NCI-H2171 (cell line): ENCODE measurements at regions not wholly inside any gene's neighbourhood (a gene's known extent, or its start where the extent isn't known, plus 50 kb on each side); places are given as distances from the start of the nearest gene placed in this dataset.

Experiments used
- DNase-seq: peaks from one replicate; lab custom pipeline; 2025; lab: John Stamatoyannopoulos, UW

DNA sequence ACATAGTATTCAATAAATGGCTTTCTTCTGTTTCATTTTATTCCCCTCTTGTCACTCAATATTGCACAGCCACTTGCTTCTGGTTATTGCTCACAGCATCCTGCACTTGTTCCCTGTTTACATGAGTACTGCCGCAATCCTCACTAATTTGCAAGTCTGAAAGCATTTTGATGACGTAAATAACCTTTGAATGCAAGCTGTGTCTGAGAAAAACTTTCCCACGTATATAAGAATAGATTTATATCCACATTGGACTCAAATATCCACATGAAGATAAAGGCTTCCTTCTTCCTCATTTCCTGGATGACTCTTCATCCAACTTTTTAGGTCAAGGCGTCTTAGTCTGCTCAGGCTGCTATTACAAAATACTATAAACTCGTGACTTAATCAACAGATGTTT, 88.2 kb upstream of the DAP start:
- no peak for DNase-seq

DNA sequence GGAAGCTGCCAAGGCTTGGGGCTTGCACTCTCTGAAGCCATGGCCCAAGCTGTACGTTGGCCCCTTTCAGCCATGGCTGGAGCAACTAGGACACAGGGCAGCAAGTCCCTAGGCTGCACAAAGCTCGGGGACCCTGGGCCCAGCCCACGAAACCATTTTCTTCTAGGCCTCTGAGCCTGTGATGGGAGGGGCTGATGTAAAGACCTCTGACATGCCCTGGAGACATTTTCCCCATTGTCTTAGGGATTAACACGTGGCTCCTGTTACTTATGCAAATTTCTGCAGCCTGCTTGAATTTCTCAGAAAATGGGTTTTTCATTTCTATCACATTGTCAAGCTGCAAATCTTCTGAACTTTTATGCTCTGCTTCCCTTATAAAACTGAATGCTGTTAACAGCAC, 83.0 kb upstream of the DAP start:
- no peak for DNase-seq

DNA sequence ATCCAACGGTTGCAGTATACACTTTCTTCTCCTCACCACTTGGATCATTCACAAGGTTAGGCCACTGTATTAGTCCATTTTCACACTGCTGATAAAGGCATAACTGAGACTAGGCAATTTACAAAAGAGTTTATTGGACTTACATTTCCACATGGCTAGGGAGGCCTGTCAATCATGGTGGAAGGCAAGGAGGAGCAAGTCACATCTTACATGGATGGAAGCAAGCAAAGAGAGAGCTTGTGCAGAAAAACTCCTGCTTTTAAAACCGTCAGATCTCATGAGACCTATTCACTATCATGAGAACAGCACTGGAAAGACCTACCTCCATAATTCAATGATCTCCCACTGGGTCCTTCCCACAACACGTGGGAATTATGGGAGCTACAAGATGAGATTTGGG, 81.8 kb upstream of the DAP start:
- no peak for DNase-seq

DNA sequence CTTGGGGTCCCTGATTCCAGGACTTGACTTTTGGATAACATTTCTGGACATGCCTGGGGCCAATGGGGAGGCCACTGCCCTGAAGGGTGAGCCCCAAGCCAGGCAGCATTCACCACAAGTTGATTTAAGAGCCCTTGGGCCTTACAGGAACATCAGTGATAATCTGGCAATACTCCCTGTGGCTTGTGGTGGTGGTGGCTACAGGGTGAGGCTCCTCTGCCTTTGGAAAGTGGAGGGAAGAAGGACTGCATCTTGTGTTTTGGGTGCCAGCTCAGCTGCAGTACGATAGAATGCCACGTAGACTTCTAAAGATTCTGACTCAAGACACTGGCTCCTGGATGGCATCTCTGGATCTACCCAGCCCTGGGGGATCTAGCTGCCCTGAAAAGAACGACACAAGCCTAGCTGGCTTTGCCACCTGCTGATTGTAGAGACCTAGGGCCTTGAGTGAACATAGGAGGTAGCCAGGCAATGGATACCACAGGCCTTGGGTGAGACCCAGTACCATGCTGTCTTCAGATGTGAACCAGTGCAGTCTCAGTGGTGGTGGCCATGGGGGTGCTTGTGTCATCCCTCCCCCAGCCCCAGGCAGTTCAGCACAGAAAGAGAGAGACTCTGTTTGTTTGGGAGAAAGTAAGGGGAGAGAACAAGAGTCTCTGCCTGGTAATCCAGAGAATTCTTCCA, 79.0 kb upstream of the DAP start:
- DNase-seq: no peak

DNA sequence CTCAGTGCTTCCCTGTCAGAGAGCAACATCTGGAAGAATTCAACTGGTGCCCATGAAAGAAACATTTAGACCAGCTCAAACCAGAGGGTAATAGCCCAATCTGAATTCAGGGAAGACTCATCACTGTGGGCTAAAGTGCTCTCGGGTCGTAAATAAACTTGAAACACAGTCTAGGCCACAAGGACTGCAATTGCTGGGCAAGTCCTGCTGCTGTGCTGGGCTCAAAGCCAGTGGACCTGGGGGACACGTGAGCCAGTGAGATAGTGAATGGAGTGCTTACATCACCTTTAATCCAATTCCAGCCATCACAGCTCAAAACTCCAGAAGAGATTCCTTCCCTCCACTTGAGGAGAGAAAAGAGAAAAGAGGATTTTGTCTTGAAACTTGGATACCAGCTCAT, 78.1 kb upstream of the DAP start:
- no peak for DNase-seq

DNA sequence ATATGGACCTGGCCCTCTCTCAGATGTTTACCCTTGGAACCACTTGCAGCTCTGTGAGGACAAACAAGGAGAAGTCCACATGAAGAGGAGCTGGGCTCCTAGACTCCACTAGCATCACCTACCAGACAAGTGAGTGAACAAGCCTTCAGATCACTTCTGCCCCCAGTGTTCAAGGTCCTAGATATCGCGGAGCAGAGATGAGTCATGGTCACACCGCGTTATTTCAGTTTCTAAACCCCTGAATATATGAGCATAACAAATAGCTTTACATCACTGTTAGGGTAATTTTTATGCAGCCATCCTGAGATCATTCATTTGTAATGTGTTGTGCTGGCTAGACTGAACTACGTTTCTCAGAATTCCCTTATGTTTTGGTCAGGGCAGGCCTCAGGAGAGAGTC, 77.0 kb upstream of the DAP start:
- DNase-seq: no peak

DNA sequence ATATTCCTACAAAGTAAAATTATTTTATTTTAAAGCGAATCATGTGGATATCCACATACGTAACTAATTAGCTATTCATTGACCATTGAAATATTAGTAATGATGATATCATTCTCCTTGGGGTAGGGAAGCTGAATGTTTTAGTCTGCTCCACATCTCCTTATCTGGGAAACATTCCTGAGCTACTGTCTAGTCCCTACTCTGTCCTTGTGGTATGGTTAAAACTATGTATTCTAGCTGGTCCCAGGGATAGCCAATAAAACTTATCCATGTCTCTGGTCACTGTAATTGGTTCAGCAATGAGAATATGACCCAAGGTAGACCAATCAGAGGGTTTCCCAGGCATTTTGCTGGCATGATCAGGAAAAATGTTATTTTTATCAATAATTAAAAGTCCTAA, 76.0 kb upstream of the DAP start:
- no peak for DNase-seq

DNA sequence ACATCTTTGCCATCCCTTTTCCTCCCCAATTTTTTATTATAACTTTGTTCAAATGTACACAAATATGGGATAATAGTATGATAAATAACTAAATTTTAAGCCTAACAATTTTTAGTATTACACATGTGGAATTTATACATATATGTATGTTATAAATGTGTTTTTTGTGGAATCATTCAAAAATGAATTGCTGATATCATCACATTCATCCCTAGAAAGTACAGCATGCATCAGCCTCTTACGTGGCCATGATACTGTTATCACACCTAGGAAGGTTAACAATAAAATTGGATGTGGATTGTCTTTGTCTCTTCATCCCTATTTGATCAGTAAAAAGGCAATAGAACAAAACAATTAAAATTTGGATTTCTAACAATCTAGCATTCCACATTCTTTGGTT, 73.7 kb upstream of the DAP start:
- no peak for DNase-seq

DNA sequence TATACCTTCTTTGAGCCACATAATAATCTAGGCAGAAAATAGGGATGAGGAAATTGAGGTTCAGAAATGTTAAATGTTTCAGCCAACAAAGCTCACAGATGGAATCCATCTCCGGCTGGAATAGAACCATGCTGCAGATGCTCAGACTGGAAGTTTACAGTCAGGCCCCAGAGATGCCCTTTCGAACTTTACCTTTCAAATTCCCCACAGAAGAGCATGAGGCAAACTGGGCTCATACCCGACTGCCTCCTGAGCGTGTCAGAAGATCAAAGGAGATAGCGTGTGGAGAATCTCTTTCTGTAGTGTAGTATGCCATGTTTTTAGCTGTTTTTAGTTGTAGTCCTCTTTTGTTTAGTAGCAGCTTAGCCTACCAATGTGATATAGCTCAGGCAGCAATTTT, 72.0 kb upstream of the DAP start:
- DNase-seq: no peak

DNA sequence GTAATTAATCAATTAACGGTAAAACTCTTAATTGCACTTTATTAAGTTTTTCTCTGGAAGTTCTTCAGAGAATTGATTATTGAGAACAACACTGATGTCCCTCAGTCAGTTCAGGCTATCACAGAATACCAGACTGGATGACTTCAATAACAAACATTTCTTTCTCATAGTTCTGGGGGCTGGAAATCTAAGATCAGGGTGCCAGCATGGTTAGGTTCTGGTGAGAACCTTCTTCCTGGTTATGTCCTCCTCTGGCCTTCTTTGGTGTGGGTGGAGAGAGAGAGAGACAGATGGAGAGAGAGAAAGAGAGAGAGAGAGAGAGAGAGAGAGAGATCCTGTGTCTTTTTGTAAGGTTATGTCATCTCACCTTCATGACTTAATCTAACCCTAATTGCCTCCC, 71.4 kb upstream of the DAP start:
- DNase-seq: no peak

DNA sequence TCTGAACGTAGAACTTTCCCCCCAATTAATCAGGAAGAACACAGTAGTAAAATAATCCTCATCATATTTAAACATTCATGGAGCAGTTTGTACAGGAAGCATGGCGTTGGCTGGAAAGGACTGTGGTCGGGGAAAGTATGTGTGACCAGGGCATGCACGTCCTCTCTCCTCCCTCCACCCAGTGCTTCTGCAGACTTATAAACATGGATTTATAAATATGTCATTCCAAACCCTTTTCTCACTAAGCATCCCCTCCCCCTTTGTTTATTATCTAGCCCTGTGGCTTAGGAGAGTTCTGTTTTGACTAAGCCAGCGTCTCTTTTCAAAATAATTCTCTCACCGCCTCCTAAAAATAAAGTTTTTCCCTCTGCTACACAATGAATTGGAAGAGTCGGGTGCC, 70.4 kb upstream of the DAP start:
- no peak for DNase-seq

DNA sequence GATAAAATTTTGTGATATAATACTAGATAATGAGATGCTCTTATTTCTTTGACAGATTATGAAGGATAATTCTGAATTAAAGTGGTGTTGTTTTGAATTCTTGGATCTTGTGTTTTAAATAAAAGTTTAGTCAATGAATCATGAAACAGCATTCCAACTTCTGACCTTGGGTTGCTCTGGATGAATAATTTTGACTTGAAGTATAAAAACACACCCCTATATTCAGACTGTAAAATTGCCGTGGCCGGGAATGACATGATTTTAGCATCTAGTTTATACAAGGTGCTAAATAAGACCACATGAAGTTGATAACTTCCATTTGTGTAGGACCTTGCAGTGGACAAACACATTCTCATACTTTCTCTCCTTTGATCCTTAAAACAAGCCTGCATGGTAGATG, 67.2 kb upstream of the DAP start:
- no peak for DNase-seq

DNA sequence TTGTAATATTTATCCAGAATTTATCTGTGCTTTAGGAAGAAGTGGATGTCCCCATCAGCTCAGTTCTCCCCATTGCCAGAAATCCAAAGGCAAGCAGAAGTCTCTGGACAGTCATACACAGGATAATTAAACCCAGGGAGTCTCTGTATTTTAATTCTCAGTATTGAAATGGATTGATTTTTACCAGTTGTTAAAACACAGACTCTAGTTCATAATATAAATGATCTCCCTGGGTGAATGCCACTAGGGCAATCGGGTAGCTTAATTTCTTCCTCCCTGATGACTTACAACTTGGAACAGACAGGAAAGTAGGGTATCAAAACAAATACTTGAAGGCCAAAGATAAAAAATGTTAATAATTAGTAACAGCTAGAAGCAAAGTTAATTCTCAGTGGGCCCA, 66.5 kb upstream of the DAP start:
- no peak for DNase-seq

DNA sequence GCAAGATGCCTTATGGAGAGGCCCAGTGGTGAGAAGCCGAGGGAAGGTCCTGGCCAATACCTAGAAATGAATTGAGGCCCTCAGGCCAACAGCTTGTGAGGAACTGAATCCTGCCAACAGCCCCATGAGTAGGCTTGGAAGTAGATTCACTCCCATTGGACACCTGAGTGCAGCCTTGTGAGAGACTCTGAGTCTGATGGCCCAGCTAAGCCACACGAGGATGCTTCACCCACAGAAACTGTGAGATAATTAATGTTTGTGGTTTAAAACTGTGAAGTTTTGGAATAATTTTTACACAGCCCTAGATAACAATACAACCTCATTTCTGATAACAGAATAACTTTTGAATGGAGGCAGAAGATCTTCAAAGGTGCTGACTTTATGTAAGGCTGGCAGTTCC, 65.9 kb upstream of the DAP start:
- no peak for DNase-seq

DNA sequence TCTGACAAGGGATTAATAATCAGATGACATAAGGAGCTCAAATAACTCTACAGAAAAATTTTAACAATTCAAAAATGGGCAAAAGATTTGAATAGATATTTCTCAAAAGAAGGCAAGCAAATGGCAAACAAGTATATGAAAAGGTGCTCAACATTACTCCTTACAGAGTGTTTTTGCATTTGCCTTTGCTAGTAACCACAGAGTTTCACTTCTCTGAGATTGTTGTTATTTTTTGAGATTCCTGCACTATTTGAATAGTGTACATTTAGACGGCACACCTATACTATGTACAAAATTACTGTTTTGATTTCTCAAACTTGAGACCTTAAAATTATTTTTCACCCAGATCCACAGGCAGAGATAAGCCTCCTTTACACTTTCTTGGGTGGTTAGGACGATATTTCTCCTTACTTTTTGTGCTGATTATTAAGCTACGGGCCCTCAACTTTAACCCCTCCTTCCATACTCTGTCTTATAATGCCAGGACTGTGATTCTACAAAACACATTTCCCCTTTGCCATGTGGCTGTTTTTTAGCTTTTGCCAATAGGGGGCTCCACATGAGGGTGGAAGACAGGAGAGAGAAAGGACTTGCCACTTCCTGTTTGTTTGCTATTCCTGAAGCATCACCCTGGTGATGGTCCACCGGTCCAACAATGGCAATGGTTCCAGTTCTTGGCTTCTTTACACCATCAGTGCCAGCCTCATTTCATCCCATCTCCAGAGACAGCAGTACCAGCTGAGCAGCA, 65.0 kb upstream of the DAP start:
- DNase-seq: no peak

DNA sequence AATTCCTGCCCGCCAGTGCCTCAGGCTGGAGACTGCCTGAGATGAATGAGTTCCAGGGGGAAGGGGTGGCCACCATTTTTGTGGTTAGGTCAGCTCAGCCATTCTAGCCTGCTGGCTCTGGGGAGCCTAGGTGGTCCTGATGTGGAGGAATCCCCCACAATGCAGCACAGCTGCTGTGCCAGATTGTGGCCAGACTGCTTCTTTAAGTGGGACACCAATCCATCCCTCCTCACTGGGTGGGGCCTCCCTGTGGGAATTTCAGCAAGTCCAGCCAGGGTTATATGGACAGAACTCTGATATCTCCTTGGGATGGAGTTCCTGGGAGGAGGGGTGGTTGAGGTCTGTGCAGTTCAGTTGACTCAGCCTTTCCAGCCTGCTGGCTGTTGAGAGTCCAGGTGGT, 51.2 kb upstream of the DAP start:
- no peak for DNase-seq
